ENCODE measurements at regions not wholly inside any gene's neighbourhood (a gene's known extent, or its start where the extent isn't known, plus 50 kb on each side); places are given as distances from the start of the nearest gene placed in this dataset.

DNA sequence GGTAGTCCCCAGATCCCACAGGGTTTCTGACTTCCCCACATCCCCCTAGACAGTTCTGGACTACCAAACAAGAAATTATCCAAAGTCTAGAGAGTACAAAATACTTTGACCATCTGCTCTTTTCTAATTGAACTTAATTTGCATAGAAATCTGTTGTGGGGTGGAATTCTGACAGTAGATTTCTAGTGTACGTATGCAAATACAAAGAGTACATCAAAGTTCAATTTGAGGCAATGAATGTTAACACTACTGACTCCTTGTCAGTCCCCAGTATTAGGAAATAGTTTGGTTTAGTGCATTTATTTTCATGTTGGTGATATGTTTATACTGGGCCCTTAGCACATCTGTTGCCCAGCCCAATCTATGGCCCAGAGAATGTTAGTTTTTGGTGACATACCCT is 292.6 kb downstream of the CETN3 start:
- Mint-ChIP-seq H3K27me3 (ENCODE audit: unreplicated experiment) (no peaks in the 10 kb centered on the region), H3K27ac (ENCODE audit: unreplicated experiment) (no peak overlapping the region), H3K9me3 (ENCODE audit: unreplicated experiment) (peaks cover 4% of the 10 kb centered on the region), H3K36me3 (ENCODE audit: unreplicated experiment) (no peaks in the 10 kb centered on the region), H3K4me1 (ENCODE audit: unreplicated experiment) (peaks cover 39% of the 10 kb centered on the region), H3K4me3 (ENCODE audit: unreplicated experiment) (no peak overlapping the region)
- DNase-seq (ENCODE audit: extremely low spot score, unreplicated experiment): no peak
- TF ChIP-seq, protein P1, sequence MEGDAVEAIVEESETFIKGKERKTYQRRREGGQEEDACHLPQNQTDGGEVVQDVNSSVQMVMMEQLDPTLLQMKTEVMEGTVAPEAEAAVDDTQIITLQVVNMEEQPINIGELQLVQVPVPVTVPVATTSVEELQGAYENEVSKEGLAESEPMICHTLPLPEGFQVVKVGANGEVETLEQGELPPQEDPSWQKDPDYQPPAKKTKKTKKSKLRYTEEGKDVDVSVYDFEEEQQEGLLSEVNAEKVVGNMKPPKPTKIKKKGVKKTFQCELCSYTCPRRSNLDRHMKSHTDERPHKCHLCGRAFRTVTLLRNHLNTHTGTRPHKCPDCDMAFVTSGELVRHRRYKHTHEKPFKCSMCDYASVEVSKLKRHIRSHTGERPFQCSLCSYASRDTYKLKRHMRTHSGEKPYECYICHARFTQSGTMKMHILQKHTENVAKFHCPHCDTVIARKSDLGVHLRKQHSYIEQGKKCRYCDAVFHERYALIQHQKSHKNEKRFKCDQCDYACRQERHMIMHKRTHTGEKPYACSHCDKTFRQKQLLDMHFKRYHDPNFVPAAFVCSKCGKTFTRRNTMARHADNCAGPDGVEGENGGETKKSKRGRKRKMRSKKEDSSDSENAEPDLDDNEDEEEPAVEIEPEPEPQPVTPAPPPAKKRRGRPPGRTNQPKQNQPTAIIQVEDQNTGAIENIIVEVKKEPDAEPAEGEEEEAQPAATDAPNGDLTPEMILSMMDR (IDR thresholded peaks at IDR 0.05): no peak

DNA sequence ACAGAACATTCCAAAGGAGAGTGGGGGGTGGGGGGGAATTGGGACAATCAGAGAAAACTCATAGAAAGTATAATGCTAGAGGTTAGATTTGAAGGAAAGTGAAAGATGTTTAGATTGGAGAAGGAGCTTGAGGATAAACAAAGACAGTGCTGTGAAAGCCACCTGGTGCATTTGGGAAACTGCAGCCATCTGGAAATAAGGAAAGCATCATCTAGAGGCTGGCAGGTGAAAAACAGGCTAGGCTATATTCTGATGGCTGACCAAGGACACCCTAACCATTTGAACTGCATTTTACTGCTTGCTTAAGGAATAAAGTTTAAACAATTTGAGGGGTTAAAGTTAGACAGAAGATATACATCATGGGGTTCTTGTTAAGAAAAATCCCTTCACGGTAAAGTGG is 296.4 kb downstream of the CETN3 start:
- Mint-ChIP-seq H3K9me3 (ENCODE audit: unreplicated experiment) (peaks cover 21% of the 10 kb centered on the region), H3K4me3 (ENCODE audit: unreplicated experiment) (no peak overlapping the region), H3K27me3 (ENCODE audit: unreplicated experiment) (no peaks in the 10 kb centered on the region), H3K36me3 (ENCODE audit: unreplicated experiment) (peaks cover 7% of the 10 kb centered on the region), H3K27ac (ENCODE audit: unreplicated experiment) (no peak overlapping the region), H3K4me1 (ENCODE audit: unreplicated experiment) (peaks cover 33% of the 10 kb centered on the region)
- no peak for DNase-seq (ENCODE audit: extremely low spot score, unreplicated experiment)
- TF ChIP-seq, protein P1 (IDR thresholded peaks at IDR 0.05): no peak

DNA sequence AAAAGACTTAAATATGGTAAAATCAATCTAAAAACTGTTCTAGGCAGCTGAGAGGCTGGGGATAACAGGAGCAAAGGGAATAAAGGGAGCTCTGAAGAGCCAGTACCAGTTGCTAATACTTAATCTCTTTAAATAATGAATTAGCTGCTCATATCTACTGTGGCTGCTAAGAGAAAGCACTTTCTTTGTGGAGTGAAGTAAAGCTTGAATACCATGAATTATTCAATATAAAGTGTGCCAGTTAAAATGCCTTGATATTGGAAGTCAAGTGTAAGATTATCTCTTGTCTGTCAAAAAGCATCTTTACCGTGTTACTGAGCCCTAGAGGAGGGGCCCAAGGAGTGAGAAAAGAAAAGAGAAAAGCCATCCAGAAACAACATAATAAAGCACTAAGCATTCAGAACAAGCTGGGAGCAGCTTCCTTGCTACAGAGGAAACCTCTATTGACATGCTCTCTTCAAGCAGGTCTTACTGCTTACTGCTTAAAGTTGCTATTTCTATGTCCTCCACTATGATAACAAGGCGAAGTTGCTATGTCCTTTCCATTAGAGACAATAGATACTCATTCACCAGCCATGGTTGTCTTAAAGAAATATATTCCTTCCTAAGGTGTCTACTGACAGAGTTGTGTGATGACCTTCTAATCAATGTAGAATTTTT is 297.4 kb downstream of the CETN3 start:
- Mint-ChIP-seq H3K4me3 (ENCODE audit: unreplicated experiment) (peak overlapping the region; percentile 10), H3K27me3 (ENCODE audit: unreplicated experiment) (no peaks in the 10 kb centered on the region), H3K36me3 (ENCODE audit: unreplicated experiment) (peaks cover 7% of the 10 kb centered on the region), H3K27ac (ENCODE audit: unreplicated experiment) (peak overlapping the region; percentile 83), H3K4me1 (ENCODE audit: unreplicated experiment) (peaks cover 29% of the 10 kb centered on the region), H3K9me3 (ENCODE audit: unreplicated experiment) (peaks cover 21% of the 10 kb centered on the region)
- TF ChIP-seq, protein P1 (IDR thresholded peaks at IDR 0.05): no peak
- no peak for DNase-seq (ENCODE audit: extremely low spot score, unreplicated experiment)

DNA sequence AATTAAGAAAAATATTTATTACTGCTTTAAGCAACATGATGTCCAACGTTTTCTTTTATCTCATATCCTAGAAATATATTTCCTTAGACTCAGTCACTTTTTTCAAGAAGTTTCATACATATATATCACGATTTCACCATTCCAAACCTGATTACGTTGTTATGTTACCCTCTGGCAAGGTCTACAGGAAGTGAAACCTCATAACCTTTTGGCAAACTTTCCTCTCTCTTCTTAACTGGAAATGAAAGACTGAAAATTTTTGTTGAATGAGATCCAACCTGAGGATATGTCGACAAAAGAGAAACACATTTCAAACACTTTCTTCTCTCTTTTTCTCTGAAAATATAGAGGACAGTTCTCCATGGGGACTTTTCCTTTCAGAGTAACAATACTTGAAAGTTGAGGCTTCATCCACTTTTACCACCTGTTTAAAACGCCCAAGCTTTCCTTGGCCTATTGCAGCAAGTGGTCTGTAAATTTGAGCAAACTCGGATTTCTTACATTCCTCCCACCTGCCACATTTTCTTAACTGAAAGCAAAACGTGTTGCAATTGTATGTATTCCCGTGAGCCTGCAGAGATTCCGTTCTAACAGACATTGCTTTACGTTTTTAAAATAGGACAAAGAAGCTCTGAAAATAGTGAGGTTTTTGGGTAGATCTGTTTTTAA is 298.1 kb downstream of the CETN3 start:
- Mint-ChIP-seq H3K36me3 (ENCODE audit: unreplicated experiment) (peaks cover 7% of the 10 kb centered on the region), H3K27ac (ENCODE audit: unreplicated experiment) (peak overlapping the region; percentile 83), H3K9me3 (ENCODE audit: unreplicated experiment) (peaks cover 19% of the 10 kb centered on the region), H3K4me1 (ENCODE audit: unreplicated experiment) (peaks cover 28% of the 10 kb centered on the region), H3K27me3 (ENCODE audit: unreplicated experiment) (no peaks in the 10 kb centered on the region), H3K4me3 (ENCODE audit: unreplicated experiment) (no peak overlapping the region)
- DNase-seq (ENCODE audit: extremely low spot score, unreplicated experiment): no peak
- TF ChIP-seq, protein P1 (IDR thresholded peaks at IDR 0.05): no peak

DNA sequence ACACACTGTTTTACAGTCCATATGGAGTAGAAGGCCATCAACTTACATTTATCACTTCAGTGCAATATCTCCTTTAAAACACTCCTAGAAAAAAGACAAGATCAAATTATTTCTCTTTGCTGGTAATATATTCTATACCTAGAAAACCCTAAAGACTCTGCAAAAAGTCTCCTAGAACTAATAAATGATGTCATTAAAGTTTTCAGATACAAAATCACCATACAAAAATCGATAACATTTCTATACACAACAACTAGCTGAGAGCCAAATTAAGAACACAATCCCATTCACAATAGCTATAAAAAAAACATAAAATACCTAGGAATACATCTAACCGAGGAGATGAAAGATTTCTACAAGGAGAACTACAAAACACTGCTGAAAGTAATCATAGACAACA is 300.3 kb downstream of the CETN3 start:
- Mint-ChIP-seq H3K4me1 (ENCODE audit: unreplicated experiment) (peaks cover 27% of the 10 kb centered on the region), H3K27me3 (ENCODE audit: unreplicated experiment) (no peaks in the 10 kb centered on the region), H3K4me3 (ENCODE audit: unreplicated experiment) (no peak overlapping the region), H3K36me3 (ENCODE audit: unreplicated experiment) (peaks cover 7% of the 10 kb centered on the region), H3K9me3 (ENCODE audit: unreplicated experiment) (peaks cover 27% of the 10 kb centered on the region), H3K27ac (ENCODE audit: unreplicated experiment) (no peak overlapping the region)
- DNase-seq (ENCODE audit: extremely low spot score, unreplicated experiment): no peak
- TF ChIP-seq, protein P1 (IDR thresholded peaks at IDR 0.05): no peak
